Stimulated activated CD4-positive, alpha-beta T cell treated with anti-CD3 and anti-CD28 coated beads, Interleukin-2, amount 100 ng/mL, for 48 hours (primary cell): ENCODE measurements at regions not wholly inside any gene's neighbourhood (a gene's known extent, or its start where the extent isn't known, plus 50 kb on each side); places are given as distances from the start of the nearest gene placed in this dataset.

Experiments used
- DNase-seq, 2 donors: peaks; one replicate each; pipeline ENCODE4 v3.0.0-alpha.2; 2020

- DNase-seq = no peak
Observed at GRCh38 chrX:13142891-13143290, 98.5 kb upstream of the FAM9C start.

- no peak for DNase-seq
Observed at GRCh38 chrX:13140007-13140406, 95.6 kb upstream of the FAM9C start.

GRCh38 chrX:13131396-13132137 is 87.1 kb upstream of the FAM9C start:
- no peak for DNase-seq

GRCh38 chrX:13130816-13131215 is 86.4 kb upstream of the FAM9C start:
- no peak for DNase-seq

- no peak for DNase-seq
Observed at GRCh38 chrX:13128104-13128503, 83.7 kb upstream of the FAM9C start.

- no peak for DNase-seq
Observed at GRCh38 chrX:13126775-13127174, 82.4 kb upstream of the FAM9C start.

- no peak for DNase-seq
Observed at GRCh38 chrX:13125188-13125587, 80.8 kb upstream of the FAM9C start.

- no peak for DNase-seq
Observed at GRCh38 chrX:13123857-13124345, 79.5 kb upstream of the FAM9C start.

GRCh38 chrX:13123247-13123856 is 78.9 kb upstream of the FAM9C start:
- no peak for DNase-seq

GRCh38 chrX:13121020-13121555 is 76.7 kb upstream of the FAM9C start:
- no peak for DNase-seq

- no peak for DNase-seq
Observed at GRCh38 chrX:13120017-13120416, 75.6 kb upstream of the FAM9C start.

- no peak for DNase-seq
Observed at GRCh38 chrX:13119386-13119785, 75.0 kb upstream of the FAM9C start.

GRCh38 chrX:13115146-13115855 is 70.9 kb upstream of the FAM9C start:
- no peak for DNase-seq

GRCh38 chrX:13112499-13112898 is 68.1 kb upstream of the FAM9C start:
- no peak for DNase-seq

- no peak for DNase-seq
Observed at GRCh38 chrX:13110433-13111324, 66.3 kb upstream of the FAM9C start.

- DNase-seq = no peak
Observed at GRCh38 chrX:13109817-13110216, 65.4 kb upstream of the FAM9C start.

- no peak for DNase-seq
Observed at GRCh38 chrX:13103914-13104274, 59.5 kb upstream of the FAM9C start.

GRCh38 chrX:13103188-13103913 is 58.9 kb upstream of the FAM9C start:
- no peak for DNase-seq

- no peak for DNase-seq
Observed at GRCh38 chrX:13102636-13103035, 58.2 kb upstream of the FAM9C start.

GRCh38 chrX:13101441-13102139 is 57.2 kb upstream of the FAM9C start:
- DNase-seq = no peak

- DNase-seq = no peak
Observed at GRCh38 chrX:13099121-13099520, 54.7 kb upstream of the FAM9C start.
